GM21367 (cell line): ENCODE measurements at regions not wholly inside any gene's neighbourhood (a gene's known extent, or its start where the extent isn't known, plus 50 kb on each side); places are given as distances from the start of the nearest gene placed in this dataset.
"Not testable (repeated sequence)": the region's sequence is repeated elsewhere in the genome, so short reads cannot be mapped to it uniquely, and the experiment has no call there.

Experiments used
- ATAC-seq: cut with Tn5 transposase; IDR thresholded peaks from one replicate; pipeline ENCODE4 v1.9.1; 2021; ENCODE audit not compliant: unreplicated experiment

DNA sequence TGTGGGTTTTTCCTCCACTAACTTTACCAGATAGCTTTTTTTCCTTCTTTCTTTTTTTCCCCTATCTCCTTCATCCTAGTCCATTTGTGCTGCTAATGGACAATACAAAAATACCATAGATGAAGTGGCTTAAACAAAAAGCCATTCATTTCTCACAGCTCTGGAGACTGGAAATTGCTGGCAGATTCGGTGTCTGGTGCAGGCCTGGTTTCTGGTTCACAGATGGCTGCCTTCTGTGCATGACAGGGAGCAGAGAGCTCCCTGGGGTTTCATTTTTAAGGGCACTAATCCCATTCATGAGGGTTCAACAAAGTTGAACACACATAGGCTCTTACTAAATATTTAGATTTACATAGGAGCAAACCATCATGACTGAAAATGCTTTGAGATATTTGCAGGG is 467.4 kb downstream of the TYW1 start:
- no peak for ATAC-seq

DNA sequence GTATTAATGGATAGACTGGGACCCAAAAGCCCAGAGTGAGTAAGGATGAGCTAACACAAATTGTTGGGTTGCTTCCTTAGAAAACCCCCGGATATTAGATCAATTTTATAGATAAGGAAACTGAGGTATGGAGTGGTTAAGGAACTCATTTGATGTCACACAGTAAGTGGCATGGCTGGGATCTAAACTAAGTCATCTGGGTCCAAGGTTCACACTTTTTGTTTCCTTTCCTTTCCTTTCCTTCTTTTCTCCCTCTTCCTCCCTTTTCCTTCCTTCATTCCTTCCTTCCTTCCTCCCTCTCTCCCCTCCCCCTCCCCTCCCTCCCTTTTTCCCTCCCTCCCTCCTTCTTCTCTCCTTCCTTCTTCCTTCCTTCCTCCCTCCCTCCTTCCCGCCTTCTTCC is 469.5 kb downstream of the TYW1 start:
- ATAC-seq = no peak

DNA sequence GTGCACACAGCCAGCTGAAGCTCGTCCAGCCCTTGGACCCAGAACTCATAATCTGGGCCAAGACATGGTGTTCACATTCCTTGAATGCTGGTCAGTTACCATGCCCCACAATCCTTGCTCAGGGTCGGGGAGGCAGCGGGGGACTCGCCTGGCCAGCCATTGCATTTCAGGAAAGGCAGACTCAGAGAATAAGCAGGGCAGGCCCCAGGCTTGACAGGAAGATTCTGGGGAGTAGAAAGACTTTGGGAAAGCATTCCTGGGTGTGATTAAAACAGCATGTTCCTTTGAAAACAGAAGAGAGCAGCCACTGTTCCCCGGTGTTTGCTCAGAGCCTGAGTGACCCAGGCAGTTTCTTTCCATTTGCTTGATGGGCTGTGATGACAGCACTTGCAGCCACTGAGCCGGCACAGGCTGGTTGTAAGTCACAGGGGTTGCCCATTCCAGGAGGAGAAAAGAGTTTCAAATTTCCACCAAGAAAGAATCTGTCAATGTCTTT is 473.7 kb downstream of the TYW1 start:
- no peak for ATAC-seq

DNA sequence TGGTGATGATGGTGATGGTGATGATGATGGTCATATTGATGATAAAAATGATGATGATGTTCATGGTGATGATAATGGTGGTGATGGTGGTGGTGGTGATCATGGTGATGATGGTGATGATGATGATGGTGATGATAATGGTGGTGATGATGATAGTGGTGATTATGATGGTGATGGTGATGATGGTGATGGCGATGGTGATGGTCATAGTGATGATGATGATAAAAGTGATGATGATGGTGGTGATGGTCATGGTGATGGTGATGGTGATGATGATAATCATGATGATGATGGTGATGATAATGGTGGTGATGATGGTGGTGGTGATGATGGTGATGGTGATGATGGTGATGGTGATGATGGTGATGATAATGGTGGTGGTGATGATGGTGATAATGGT is 478.7 kb downstream of the TYW1 start:
- no peak for ATAC-seq

DNA sequence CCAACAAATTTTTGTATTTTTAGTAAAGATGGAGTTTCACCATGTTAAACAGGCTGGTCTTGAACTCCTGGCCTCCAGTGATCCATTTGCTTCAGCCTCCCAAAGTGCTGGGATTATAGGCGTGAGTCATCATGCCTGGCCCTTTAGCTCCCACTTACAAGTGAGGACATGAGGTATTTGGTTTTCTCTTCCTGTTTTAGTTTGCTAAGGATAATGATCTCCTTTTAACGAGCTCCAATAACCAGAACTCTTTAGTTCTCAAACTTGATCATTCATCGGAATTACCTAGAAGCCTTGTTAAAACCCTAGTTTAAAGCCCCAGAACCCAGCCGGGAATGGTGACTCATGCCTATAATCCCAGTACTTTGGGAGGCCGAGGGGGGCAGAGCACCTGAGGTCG is 481.4 kb downstream of the TYW1 start:
- no peak for ATAC-seq

DNA sequence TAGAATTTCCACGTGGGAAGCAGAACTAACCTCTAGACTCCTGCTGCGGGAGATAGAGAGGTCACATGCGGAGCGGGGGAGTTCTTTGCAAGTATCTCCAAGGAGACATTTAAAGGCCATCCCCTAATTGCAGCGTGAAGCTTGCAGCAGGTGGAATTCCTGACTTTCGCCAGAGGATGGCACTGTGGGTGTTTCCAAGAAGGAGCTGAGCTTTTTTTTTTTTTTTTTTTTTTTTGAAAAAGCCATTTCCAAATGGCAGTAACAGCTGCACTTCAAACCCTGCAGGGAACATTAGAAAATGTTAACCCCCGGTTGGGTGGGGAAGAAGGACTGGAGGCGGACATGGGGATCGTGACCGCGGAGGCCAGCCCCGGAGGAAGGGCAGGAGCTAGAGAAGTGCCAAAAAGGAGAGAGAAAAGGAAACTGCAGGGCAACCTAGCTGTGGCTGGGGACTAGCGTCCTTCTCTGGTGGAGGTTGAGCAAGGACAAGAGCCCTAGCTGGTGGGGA is 487.7 kb downstream of the TYW1 start:
- ATAC-seq = no peak

DNA sequence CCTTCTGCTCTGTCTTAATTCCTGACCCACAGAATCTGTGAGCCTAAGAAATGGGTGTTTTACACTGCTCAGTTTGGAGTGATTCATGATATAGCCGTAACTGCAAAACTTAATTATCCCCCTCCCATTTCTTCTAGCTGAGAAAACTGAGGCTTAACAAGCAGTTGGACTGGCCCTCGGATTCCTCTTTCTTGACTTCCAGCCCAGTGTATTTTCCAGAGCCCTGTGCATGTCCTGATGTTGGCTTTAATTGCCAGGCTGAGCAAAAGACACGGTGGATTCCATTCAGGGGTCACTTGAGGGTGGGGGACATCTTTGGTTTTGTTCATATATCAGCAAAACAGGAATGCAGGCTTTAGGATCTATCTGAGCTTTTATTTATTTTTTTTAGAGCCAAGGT is 489.8 kb downstream of the TYW1 start:
- no peak for ATAC-seq

DNA sequence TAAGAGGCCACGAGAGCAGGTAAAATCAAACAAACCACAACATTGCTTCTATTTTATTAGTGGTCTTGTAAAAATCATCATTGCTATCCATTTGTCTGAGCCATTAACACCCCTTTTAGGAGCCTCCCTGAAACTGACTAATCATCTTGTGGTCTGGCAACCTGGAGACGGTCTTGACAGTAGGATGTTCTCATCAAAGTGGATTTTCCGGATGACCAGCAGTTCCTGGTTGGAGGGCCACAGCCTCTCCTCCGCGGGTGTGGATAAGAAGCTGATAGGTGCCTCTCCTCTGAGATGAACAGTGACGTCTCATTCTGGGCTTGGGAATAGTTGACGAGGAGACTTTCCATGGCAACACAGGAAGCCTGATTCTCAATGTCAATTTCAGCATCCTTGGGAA is 490.7 kb downstream of the TYW1 start:
- ATAC-seq = no peak

DNA sequence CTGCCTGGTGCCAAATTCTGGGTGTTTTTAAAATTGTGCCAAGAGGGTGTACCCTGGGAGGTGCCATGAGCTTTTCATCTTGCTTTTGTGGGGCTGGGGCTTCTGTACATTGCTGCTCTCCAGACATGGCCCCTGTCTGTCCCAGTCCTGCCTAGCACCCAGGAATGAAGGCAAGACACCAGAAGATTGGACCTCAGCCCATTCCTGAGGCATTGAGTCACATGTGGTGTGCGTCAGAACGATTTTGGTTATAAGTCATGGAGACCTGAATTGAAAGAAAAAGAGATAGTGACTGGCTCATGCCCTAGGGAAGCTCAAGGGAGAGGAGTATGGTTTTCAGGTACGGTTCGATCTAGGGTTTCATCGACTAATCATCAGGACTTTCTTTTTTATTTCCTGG is 493.2 kb downstream of the TYW1 start:
- ATAC-seq = no peak

DNA sequence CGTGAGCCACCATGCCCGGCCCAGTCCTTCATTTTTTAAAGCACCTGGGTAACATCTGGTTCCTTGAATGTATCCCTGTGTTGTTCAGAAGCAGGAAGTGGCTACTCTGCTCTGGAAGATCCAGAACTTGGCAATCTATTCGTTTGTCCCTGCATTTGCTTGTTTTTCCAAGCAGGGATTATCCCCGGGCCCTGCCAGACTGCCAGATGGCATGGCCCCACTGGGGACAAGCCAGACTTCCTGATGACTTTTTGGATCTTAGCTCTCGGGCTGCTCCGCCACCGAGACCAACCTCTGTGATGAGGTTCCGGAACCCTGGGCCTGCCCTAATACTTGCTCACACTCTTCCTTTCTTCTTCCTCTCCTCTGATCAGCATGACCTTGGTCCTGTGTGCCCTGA is 496.7 kb downstream of the TYW1 start:
- ATAC-seq = no peak

DNA sequence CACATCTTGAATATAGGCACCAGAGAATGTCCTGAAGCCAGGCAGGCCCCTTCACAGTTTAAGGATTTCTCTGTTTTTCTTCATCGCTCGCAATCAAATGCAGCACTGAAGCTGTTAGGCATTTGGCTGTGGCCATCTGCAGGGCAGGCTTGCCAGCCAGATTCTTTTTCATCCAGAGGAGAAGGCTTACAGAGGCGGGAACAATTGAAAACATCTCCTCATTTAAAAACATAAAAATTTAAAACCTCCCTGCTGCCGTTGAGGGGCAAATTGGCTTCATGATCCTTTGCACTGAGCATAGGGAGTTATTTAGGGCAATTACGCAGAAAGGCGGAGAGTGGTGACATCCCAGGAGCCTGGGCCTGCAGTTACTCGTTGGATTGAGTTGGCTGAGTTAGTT is 500.0 kb downstream of the TYW1 start:
- ATAC-seq = no peak

DNA sequence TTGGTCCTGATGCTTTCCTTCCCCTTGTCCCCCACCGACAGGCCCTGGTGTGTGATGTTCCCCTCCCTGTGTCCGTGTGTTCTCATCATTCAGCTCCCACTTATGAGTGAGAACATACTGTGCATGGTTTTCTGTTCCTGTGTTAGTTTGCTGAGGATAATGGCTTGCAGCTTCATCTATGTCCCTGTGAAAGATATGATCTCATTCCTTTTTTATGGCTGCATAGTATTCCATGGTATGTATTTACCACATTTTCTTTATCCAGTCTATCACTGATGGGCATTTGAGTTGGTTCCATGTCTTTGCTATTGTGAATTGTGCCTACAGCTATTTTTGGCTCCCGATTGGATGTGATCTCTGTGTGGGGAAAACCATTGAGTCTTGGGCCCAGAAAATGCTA is 501.3 kb downstream of the TYW1 start:
- not testable (repeated sequence) for ATAC-seq

DNA sequence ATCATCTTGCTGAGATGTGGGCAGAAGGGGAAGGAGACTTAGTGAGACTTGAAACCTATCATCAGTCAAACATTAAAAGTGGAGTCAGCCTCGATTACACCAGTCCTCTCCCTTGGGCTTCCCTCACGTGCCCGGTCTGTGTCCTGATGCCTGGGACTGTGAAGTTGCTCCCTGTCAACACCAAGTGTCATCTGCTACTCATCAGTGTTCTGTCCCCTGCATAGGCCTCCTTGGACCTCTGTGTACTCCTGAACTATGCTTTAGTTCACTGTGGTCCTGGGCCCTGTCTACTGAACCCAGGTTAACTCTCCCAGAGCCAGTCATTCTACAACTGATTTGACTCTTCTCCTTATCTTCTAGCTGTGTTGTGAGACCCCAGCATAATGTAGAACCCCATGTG is 506.3 kb downstream of the TYW1 start:
- ATAC-seq = no peak

DNA sequence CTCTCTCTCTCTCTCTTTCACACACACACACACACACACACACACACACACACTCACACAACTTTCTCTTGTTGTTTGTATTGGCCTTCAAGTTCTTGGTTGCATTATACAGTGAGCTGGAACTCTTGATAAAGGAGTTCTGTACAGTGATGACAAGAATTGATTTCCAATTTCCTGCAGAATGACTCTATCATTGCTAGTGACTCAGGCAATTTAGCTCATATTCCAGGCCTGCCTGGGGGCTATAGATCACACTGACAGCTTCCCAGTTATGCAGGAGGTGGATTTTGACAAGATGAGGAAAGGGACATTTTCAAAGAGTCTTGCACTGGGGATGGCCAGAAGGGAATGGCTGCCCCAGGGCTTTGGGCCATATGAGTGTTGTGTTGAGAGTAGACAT is 508.8 kb downstream of the TYW1 start:
- ATAC-seq = no peak

DNA sequence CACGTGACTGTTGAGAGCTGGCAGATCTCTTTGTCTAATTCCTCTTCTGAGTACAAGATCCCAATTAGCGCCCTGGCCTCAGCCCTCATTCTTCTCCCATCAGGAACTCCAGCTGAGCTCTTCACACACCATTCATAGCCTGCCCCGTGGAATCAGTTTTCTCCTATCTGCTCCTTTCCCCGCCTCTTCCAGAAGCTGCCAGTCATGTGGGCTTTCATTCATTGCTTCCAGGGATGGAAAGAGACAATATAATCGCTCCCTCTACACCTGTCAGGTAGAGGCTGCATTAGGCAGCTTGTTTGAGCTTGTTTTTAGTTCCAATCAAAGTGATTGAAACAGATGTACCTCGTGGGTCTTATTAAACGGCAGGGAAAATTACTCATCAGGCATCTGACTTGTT is 515.8 kb downstream of the TYW1 start:
- ATAC-seq = no peak

DNA sequence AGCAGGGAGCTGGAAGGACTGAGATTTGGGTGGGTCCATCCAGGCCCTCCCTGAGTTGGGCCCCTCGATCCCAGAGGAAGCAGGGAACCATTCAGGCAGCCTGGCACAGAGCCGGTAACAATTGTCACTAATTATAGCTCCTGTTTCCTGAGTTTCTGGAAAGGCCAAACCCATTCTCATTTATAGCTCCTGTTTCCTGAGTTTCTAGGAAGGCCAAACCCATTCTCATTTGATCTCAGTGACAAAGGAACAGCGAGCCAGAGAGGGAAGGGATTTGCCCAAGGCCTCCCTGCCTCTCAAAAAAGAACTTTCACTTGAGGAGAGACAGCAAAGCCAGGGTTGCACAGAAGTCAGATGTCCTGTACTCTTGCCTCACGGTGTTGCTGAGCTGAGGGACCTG is 521.9 kb downstream of the TYW1 start:
- no peak for ATAC-seq

DNA sequence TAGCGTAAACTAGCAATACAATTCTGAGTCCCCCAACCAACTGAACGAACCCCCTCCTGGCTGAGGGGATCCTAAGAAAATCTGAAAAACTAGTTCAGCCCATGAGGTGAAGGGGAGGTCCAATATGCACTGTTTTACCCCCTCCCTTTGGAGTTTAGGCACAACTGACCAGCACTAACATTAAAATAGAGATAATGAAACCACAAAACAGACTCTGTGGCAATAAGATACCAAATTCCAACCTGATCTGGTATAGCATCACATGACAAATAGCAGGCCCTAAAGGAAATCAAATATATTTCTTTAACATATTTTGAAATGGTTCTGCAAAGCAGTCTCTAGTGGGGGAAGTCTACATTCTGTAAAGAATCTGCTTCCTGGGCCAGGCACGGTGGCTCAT is 522.5 kb downstream of the TYW1 start:
- ATAC-seq = no peak

DNA sequence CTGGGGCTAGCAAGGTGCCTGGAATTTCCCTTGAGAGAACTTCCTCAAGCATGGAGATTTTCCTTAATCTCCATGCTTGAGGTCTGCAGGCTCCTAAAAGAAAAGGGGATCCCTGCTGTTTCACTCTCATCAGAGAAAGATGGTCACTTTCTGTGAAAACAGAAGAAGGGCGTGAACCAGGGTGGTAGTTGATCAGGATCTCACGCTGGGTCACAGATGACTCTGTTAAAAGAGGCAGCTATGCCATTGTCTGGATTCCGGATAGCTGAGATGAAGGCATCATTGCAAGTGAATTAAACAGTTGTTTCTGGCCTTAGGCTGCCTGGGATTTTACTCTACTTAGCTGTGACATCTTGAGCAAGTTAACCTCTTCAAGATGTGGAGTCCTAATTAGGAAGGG is 525.9 kb downstream of the TYW1 start:
- ATAC-seq = no peak

DNA sequence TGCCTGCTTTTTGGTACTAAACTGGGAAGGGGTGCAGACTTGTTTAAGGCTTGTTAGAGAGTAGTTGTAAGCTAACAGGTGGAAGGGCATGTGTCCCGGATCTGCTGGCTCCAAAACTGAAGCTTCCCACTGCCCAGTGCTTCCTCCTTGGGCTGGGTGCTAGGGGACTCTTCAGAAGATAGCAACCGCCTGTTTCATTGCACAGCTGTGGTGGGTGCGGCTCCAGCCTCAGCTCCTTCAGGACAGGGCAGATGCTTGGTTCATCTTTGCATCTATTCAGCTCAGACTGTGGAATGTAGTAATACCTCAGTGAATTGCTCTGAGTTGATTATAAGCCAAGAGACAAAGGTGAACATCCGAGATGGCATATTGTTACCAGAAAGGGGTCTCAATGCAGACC is 527.1 kb downstream of the TYW1 start:
- no peak for ATAC-seq

DNA sequence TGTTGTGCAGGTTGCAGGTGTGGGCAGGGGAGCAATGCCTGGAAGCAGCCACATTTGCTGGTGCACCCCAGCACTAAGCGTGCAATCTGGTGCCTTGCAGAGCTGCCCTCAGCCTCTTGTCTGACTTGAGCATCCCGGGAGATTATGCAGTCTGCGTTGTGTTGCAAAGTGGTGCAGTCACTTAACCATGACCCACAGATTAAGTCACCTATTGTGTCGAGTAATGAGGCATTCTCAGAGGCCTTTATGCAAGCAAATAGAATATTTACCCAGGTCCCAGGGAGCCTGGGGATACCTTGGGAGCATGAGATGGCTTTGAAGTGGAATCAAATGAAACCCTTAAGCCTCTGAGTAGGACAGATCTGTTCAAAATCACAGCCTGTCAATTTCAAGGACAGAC is 529.0 kb downstream of the TYW1 start:
- ATAC-seq = no peak

DNA sequence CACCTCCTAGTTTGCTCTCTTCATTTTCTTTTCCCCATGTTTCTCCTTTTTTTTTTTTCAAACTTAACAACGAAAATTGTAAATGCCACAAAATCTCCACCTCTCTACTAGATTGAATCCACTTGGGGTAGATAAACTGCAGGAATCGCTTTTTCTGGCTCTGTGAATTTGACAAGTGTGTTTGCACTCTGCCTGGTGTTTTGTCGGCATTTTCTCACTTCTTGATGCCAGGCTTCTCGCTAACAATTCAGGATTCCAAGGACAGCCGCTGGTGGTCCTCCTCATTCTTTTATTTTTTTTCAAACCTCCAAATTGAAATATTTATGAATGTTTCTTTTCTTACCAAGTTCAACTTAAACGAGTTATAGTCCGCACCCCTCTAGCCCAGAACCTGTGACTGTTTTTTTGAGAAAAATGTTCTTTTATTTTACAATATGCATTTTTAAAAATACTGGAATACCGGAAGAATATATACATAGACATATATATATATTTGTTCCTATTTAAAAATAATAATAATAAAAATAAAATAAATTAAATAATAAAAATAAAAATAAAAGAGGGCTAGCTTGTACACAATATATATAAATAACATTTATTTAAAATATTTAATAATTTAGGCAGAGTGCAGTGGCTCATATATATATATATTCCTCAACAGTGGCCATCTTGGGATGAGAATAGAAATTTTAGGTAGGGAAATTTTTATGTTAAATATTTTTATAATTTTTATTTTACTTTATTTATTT is 538.8 kb downstream of the TYW1 start:
- no peak for ATAC-seq

DNA sequence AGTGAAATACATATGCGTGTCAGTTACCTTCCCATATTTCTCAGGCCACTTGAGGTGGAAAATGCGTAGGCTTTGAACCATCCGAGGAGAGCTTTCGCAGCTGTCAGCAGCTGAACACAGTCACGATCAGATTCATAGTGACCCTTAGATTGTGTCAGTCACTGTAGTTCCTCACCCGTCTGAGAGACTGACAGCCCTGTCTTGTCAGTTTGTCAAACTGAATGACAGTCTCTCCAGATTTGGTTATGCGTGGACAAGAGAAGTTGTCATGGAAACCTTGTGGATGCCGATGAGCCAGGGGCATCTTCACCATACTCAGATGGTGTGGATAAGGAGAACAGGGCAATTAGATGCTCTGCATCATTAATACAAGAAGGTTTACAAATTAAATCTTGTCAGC is 546.3 kb downstream of the TYW1 start:
- no peak for ATAC-seq
